SU-DHL-6 (cell line): ENCODE measurements at regions not wholly inside any gene's neighbourhood (a gene's known extent, or its start where the extent isn't known, plus 50 kb on each side); places are given as distances from the start of the nearest gene placed in this dataset.
"Not testable (repeated sequence)": the region's sequence is repeated elsewhere in the genome, so short reads cannot be mapped to it uniquely, and the experiment has no call there.

Experiments
- H2AFZ ChIP-seq: fragments of 200-600 bp; sonication (generic); 2 replicates; pipeline ENCODE4 v1.6.1; 2014; ENCODE audit warnings: low read depth, mild to moderate bottlenecking, moderate library complexity, mixed read lengths, antibody characterized with exemption, low read length; ENCODE audit not compliant: severe bottlenecking
- H3F3A ChIP-seq: fragments of 200-600 bp; shearing (Covaris generic); 2 replicates; pipeline ENCODE4 v1.6.0; 2016; ENCODE audit warnings: antibody characterized with exemption, mild to moderate bottlenecking; ENCODE audit not compliant: insufficient read depth
- H3K27ac ChIP-seq: fragments of 200-600 bp; sonication (generic); 2 replicates; pipeline ENCODE4 v1.5.1; 2016; ENCODE audit warnings: low read depth, mild to moderate bottlenecking, low read length, moderate library complexity, mixed read lengths
- H3K27me3 ChIP-seq: fragments of 200-600 bp; sonication (generic), shearing (Covaris generic); 2 replicates; pipeline ENCODE4 v1.6.0; 2014; ENCODE audit warnings: mild to moderate bottlenecking, low read length
- H3K36me3 ChIP-seq: fragments of 200-600 bp; sonication (generic); 2 replicates; pipeline ENCODE4 v1.6.1; 2014; ENCODE audit warnings: mild to moderate bottlenecking, low read length, mixed read lengths
- H3K4me2 ChIP-seq: fragments of 300-600, 200-600 bp; shearing (Covaris generic), sonication (generic); 2 replicates; pipeline ENCODE4 v1.6.0; 2014; ENCODE audit warnings: low read length, low read depth, mild to moderate bottlenecking; ENCODE audit not compliant: poor library complexity, severe bottlenecking
- H3K4me3 ChIP-seq: fragments of 200-600 bp; sonication (generic); 2 replicates; pipeline ENCODE4 v1.5.1; 2014; ENCODE audit warnings: antibody characterized with exemption, low read length, mild to moderate bottlenecking, mixed read lengths; ENCODE audit not compliant: insufficient read depth, poor library complexity, severe bottlenecking
- H3K79me2 ChIP-seq: fragments of 200-600 bp; sonication (generic); 2 replicates; pipeline ENCODE4 v1.6.1; 2014; ENCODE audit warnings: mild to moderate bottlenecking, low read length, moderate library complexity; ENCODE audit not compliant: insufficient read depth
- H3K9ac ChIP-seq: fragments of 200-600 bp; sonication (generic); 2 replicates; pipeline ENCODE4 v1.7.0; 2014; ENCODE audit warnings: mild to moderate bottlenecking, low read length
- H3K9me2 ChIP-seq: fragments of 200-600 bp; sonication (generic); replicated peaks from 2 replicates; pipeline ENCODE4 v1.6.1; 2014; ENCODE audit warnings: low read length; ENCODE audit not compliant: insufficient read depth
- H3K9me3 ChIP-seq: fragments of 200-600 bp; sonication (generic); 2 replicates; pipeline ENCODE4 v1.6.1; 2014; ENCODE audit warnings: low read length, mixed read lengths; ENCODE audit not compliant: insufficient read depth
- H4K20me1 ChIP-seq: fragments of 200-600 bp; sonication (generic); 2 replicates; pipeline ENCODE4 v1.6.1; 2014; ENCODE audit warnings: low read depth, mild to moderate bottlenecking, antibody characterized with exemption, low read length, moderate library complexity, mixed read lengths
- EZH2phosphoT487 ChIP-seq: fragments of 200-600 bp; sonication (generic), shearing (Covaris generic); conservative IDR thresholded peaks from 2 replicates; pipeline ENCODE4 v1.6.1; 2018; ENCODE audit warnings: mild to moderate bottlenecking, antibody characterized with exemption, low read length, moderate library complexity, mixed read lengths
- TF ChIP-seq, protein P1 (sequence below): fragments of 200-600 bp; sonication (generic); IDR thresholded peaks from one replicate; pipeline ENCODE4 v1.5.1; 2017; ENCODE audit warnings: antibody characterized with exemption, mild to moderate bottlenecking, low read length, moderate library complexity; ENCODE audit not compliant: insufficient read depth, poor library complexity, severe bottlenecking

DNA sequence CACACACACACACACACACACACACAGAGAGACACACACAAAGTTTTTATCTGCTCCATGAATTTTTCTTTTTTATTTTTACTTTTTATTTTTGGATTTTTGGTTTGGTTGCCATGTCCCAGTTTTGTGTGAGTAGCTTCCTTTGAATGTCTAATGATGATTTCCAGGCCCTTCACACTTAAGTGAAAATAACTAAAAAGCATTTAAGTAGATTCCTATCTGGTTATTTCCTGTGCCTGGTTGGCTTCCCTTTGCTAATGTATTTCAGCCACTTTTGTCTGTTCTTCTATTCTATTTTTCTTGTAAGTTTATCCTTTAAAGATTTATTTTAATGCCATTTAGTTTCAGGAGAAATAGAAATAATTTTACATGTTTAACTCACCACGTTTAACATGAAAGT, 755.4 kb downstream of the SLC6A15 start:
- Histone ChIP-seq H3K27me3 (no peaks in the 10 kb centered on the region), H3K79me2 (no peaks in the 10 kb centered on the region), H3K27ac (no peak overlapping the region), H2AFZ (no peak overlapping the region), H3K4me2 (no peak overlapping the region), H3K9me2 (no peaks in the 10 kb centered on the region), H3K36me3 (no peaks in the 10 kb centered on the region), H3F3A (no peaks in the 10 kb centered on the region), H4K20me1 (no peaks in the 10 kb centered on the region), H3K9me3 (no peaks in the 10 kb centered on the region), H3K9ac (no peak overlapping the region), H3K4me3 (no peak overlapping the region)
- no peak for TF ChIP-seq EZH2phosphoT487
- TF ChIP-seq, protein P1, sequence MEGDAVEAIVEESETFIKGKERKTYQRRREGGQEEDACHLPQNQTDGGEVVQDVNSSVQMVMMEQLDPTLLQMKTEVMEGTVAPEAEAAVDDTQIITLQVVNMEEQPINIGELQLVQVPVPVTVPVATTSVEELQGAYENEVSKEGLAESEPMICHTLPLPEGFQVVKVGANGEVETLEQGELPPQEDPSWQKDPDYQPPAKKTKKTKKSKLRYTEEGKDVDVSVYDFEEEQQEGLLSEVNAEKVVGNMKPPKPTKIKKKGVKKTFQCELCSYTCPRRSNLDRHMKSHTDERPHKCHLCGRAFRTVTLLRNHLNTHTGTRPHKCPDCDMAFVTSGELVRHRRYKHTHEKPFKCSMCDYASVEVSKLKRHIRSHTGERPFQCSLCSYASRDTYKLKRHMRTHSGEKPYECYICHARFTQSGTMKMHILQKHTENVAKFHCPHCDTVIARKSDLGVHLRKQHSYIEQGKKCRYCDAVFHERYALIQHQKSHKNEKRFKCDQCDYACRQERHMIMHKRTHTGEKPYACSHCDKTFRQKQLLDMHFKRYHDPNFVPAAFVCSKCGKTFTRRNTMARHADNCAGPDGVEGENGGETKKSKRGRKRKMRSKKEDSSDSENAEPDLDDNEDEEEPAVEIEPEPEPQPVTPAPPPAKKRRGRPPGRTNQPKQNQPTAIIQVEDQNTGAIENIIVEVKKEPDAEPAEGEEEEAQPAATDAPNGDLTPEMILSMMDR, result no peak

DNA sequence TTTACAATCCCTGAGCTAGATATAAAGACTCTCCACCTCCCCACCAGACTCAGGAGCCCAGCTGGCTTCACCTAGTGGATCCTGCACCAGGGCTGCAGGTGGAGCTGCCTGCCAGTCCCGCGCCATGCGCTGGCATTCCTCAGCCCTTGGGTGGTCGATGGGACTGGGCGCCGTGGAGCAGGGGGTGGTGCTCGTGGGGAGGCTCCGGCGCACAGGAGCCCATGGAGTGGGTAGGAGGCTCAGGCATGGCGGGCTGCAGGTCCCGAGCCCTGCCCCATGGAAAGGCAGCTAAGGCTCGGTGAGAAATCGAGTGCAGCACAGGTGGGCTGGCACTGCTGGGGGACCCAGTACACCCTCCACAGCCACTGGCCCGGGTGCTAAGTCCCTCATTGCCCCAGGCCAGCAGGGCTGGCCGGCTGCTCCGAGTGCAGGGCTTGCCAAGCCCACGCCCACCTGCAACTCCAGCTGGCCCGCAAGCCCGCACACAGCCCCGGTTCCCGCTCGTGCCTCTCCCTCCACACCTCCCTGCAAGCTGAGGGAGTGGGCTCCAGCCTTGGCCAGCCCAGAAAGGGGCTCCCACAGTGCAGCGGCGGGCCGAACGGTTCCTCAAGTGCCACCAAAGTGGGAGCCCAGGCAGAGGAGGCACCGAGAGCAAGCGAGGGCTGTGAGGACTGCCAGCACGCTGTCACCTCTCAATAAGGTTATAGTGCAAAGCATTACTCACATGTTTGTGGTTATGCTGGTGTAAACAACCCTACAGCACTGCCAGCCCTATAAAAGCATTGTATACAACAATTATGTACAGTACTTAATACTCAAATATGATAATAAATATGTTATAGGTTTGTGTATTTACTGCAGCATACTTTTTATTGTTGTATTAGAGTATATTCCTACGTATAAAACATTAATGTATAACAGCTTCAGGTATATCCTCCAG, 757.3 kb downstream of the SLC6A15 start:
- not testable (repeated sequence) for H3K4me2 ChIP-seq, H3K9ac ChIP-seq, H3K4me3 ChIP-seq, H3F3A ChIP-seq, H3K36me3 ChIP-seq, H4K20me1 ChIP-seq, H3K27me3 ChIP-seq, H3K79me2 ChIP-seq, H3K27ac ChIP-seq, H3K9me3 ChIP-seq, H2AFZ ChIP-seq, H3K9me2 ChIP-seq

DNA sequence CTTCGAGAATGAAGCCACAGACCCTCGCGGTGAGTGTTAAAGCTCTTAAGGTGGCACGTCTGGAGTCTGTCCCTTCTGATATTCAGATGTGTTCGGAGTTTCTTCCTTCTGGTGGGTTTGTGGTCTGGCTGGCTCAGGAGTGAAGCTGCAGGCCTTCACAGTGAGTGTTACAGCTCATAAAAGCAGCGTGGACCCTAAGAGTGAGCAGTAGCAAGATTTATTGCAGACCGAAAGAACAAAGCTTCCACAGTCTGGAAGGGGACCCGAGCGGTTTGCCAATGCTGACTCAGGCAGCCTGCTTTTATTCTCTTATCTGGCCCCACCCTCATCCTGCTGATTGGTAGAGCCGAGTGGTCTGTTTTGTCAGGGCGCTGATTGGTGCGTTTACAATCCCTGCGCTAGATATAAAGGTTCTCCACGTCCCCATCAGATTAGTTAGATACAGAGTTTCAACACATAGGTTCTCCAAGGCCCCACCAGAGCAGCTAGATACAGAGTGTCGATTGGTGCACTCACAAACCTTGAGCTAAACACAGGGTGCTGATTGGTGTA, 758.1 kb downstream of the SLC6A15 start:
- not testable (repeated sequence) for H3K27ac ChIP-seq, H2AFZ ChIP-seq, H3K9me3 ChIP-seq, H3F3A ChIP-seq, H3K36me3 ChIP-seq, H3K27me3 ChIP-seq, H3K4me3 ChIP-seq, H4K20me1 ChIP-seq, H3K9me2 ChIP-seq, H3K4me2 ChIP-seq, H3K79me2 ChIP-seq, H3K9ac ChIP-seq

DNA sequence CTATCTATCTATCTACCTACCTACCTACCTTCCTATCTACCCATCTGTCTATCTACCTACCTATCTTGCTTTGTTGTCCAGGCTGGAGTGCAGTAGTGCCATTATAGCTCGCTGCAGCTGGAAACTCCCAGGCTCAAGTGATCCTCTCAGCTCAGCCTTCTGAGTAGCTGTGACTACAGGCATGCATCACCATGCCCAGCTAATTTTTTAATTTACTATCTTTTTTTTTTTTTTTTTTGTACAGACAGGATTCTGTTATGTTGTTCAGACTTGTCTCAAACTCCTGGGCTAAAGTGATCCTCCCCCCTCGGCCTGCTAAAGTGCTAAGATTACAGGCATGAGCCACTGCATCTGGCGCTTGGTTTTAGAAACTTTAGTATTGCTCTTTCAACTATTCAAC, 762.4 kb downstream of the SLC6A15 start:
- Histone ChIP-seq H3K9me3 (peaks cover 13% of the 10 kb centered on the region), H2AFZ (peak overlapping the region; percentile 38), H3K36me3 (no peaks in the 10 kb centered on the region), H3F3A (no peaks in the 10 kb centered on the region), H3K27ac (no peak overlapping the region), H3K79me2 (no peaks in the 10 kb centered on the region), H4K20me1 (no peaks in the 10 kb centered on the region), H3K27me3 (no peaks in the 10 kb centered on the region), H3K9me2 (no peaks in the 10 kb centered on the region), H3K9ac (no peak overlapping the region), H3K4me3 (no peak overlapping the region), H3K4me2 (no peak overlapping the region)
- TF ChIP-seq, protein P1, result no peak
- no peak for TF ChIP-seq EZH2phosphoT487
